MCF 10A (cell line): ENCODE measurements at regions not wholly inside any gene's neighbourhood (a gene's known extent, or its start where the extent isn't known, plus 50 kb on each side); places are given as distances from the start of the nearest gene placed in this dataset.
A peak's percentile ranks its signal among the peaks of the same experiment; 100 is the strongest.

Source experiments
- BruUV-seq: library from RNA; stranded (reverse); fragments of 400-500 nt; replicated peaks from 2 replicates; lab custom pipeline; 2021; lab: Mats Ljungman, UMichigan
- CTCF ChIA-PET: fragments of 300-600 bp; sonication (Branson Sonifier 250); formaldehyde crosslinking; extraction: SDS; loops from one replicate; lab custom pipeline; 2021; ENCODE audit warnings: antibody characterized with exemption, inconsistent platforms; lab: Yijun Ruan, JAX
- POLR2A ChIA-PET: fragments of 300-600, 350-650 bp; sonication (Branson Sonifier 250); formaldehyde crosslinking; extraction: SDS; loops from one replicate; lab custom pipeline; 2020; ENCODE audit warnings: antibody characterized with exemption, inconsistent platforms; lab: Yijun Ruan, JAX
- DNase-seq: peaks from one replicate; pipeline ENCODE4 v3.0.0-alpha.2; 2018; ENCODE audit not compliant: unreplicated experiment
- H3K27ac Mint-ChIP-seq: one replicate; pipeline ENCODE4 v1.8.0; 2022; ENCODE audit warnings: mild to moderate bottlenecking, low read depth, mixed read lengths; ENCODE audit not compliant: unreplicated experiment
- H3K27me3 Mint-ChIP-seq: one replicate; pipeline ENCODE4 v1.8.0; 2022; ENCODE audit warnings: mixed read lengths; ENCODE audit not compliant: insufficient read depth, unreplicated experiment
- H3K36me3 Mint-ChIP-seq: one replicate; pipeline ENCODE4 v1.8.0; 2022; ENCODE audit warnings: mild to moderate bottlenecking, moderate library complexity, mixed read lengths; ENCODE audit not compliant: insufficient read depth, unreplicated experiment
- H3K4me1 Mint-ChIP-seq: one replicate; pipeline ENCODE4 v1.8.0; 2022; ENCODE audit warnings: mixed read lengths; ENCODE audit not compliant: insufficient read depth, unreplicated experiment
- H3K4me3 Mint-ChIP-seq: one replicate; pipeline ENCODE4 v1.8.0; 2022; ENCODE audit warnings: mild to moderate bottlenecking, moderate library complexity, mixed read lengths; ENCODE audit not compliant: unreplicated experiment
- H3K9me3 Mint-ChIP-seq: one replicate; pipeline ENCODE4 v1.8.0; 2022; ENCODE audit warnings: mixed read lengths; ENCODE audit not compliant: unreplicated experiment
- intact Hi-C: fragments of 100-400 bp; cut with micrococcal nuclease; formaldehyde crosslinking; loops from 2 replicates; pipeline ENCODE4 v1.14.1; 2022
- TF ChIP-seq, protein P1 (sequence below): fragments of 200-600 bp; IDR thresholded peaks from one replicate; pipeline ENCODE4 v1.8.0; 2022; ENCODE audit warnings: antibody characterized with exemption, mild to moderate bottlenecking; ENCODE audit not compliant: unreplicated experiment

DNA sequence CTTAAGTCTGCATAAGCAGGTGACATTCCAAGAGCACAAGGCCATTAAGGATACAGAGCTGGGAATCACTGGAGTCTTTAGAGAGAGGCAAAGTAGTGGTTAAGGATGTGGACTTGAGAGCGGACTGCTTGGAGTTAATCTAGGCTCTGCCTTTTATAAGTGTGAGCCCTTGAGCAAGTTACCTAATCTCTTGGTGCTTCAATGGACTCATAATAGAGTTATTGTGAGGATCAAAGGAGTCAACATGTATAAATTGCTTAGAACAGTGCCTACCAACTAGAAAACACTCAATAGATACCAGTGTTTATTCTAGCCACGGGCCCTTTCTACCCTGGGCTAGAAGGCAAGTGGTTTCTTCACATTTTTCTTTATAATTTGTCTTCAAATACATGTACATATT lies 819.4 kb downstream of the NR2F1-AS1 start:
- Mint-ChIP-seq H3K9me3 (peaks cover 7% of the 10 kb centered on the region), H3K27me3 (no peaks in the 10 kb centered on the region), H3K36me3 (no peaks in the 10 kb centered on the region), H3K4me1 (peaks cover 8% of the 10 kb centered on the region), H3K4me3 (no peak overlapping the region), H3K27ac (no peak overlapping the region)
- intact Hi-C loops = no loop called here
- TF ChIP-seq, protein P1, sequence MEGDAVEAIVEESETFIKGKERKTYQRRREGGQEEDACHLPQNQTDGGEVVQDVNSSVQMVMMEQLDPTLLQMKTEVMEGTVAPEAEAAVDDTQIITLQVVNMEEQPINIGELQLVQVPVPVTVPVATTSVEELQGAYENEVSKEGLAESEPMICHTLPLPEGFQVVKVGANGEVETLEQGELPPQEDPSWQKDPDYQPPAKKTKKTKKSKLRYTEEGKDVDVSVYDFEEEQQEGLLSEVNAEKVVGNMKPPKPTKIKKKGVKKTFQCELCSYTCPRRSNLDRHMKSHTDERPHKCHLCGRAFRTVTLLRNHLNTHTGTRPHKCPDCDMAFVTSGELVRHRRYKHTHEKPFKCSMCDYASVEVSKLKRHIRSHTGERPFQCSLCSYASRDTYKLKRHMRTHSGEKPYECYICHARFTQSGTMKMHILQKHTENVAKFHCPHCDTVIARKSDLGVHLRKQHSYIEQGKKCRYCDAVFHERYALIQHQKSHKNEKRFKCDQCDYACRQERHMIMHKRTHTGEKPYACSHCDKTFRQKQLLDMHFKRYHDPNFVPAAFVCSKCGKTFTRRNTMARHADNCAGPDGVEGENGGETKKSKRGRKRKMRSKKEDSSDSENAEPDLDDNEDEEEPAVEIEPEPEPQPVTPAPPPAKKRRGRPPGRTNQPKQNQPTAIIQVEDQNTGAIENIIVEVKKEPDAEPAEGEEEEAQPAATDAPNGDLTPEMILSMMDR = no peak
- CTCF ChIA-PET = no interaction called here
- POLR2A ChIA-PET = no interaction called here
- BruUV-seq = no TSS peak
- no peak for DNase-seq

DNA sequence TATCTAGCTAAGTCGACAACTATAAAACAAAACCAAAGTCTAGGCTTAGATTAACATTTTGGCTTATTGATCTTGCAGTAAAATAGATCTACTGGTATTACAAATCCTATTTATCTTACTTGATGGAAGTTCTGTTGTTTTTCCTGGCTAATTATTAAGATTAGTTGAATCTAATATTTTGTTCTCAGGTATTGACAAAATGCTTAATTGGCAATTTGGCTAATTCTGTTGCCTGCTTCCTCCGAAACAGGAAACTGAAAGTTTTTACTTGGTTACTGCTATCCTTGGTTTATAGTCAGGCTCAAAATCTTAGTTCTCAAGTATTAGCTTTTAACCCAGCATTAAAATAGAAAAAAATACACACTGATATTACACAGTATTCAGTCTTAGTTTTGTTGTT lies 820.5 kb downstream of the NR2F1-AS1 start:
- H3K9me3 Mint-ChIP-seq = peaks cover 7% of the 10 kb centered on the region
- BruUV-seq = no TSS peak
- ChIA-PET CTCF (no interaction called here), POLR2A (interaction anchor here (0.9 kb wide), 1 partner anchor 20 kb away, joined by 4 read pairs; no protein-coding TSS in a partner anchor)
- no peak overlapping the region for H3K27ac Mint-ChIP-seq
- H3K36me3 Mint-ChIP-seq = no peaks in the 10 kb centered on the region
- TF ChIP-seq, protein P1 = no peak
- DNase-seq = no peak
- H3K27me3 Mint-ChIP-seq = no peaks in the 10 kb centered on the region
- peaks cover 8% of the 10 kb centered on the region for H3K4me1 Mint-ChIP-seq
- intact Hi-C loops = no loop called here
- H3K4me3 Mint-ChIP-seq = no peak overlapping the region

DNA sequence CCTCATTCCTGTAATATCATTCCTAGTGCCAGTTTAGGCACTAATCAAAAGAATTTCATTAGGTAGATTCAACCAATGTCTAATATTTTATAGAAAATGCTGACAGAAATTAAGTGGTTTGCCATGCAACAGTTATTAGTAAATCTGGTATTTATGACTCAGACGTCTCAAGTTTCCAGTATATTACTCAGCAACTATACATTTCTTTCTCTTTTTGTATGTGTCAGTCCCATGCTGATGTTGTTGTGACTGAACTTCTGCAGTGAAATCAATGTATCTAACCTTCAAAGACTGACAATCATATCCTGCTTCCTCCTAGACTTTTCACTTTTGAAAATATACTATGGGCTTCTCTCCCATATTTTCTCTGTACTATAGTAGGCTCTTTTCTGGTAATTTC lies 822.5 kb downstream of the NR2F1-AS1 start:
- Mint-ChIP-seq H3K4me3 (no peak overlapping the region), H3K9me3 (peaks cover 7% of the 10 kb centered on the region), H3K36me3 (no peaks in the 10 kb centered on the region), H3K27me3 (no peaks in the 10 kb centered on the region), H3K4me1 (peaks cover 8% of the 10 kb centered on the region), H3K27ac (peak overlapping the region; percentile 7)
- DNase-seq = peak; percentile 46
- intact Hi-C loops = loop anchor here (10.0 kb wide), 1 partner anchor 204 kb away; no protein-coding TSS in a partner anchor
- TF ChIP-seq, protein P1 = no peak
- BruUV-seq = no TSS peak
- CTCF ChIA-PET = interaction anchor here (1.2 kb wide), 1 partner anchor 13 kb away, joined by 3 read pairs; no protein-coding TSS in a partner anchor
- POLR2A ChIA-PET = no interaction called here

DNA sequence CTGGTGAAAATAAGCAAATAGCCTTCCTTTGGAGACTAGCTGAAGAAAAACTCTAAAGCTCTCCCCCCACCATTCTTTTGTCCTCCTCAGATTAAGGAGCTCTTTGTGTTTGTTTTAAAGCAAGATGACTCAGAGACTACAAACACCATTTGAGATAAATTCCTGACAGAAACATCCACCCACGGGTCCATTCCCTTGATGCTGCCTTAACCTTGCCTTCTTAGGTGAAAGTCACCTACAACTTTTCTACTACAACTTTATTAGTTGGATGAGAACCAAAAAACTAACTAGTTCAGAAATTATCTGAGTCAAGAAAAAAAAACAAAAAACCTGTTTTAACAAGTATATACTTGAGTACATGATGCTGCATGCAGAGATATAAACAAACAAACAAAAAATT lies 831.1 kb downstream of the NR2F1-AS1 start:
- Mint-ChIP-seq H3K4me3 (no peak overlapping the region), H3K27ac (peak overlapping the region; percentile 37), H3K4me1 (peaks cover 12% of the 10 kb centered on the region), H3K9me3 (peaks cover 4% of the 10 kb centered on the region), H3K27me3 (no peaks in the 10 kb centered on the region), H3K36me3 (no peaks in the 10 kb centered on the region)
- no TSS peak for BruUV-seq
- TF ChIP-seq, protein P1 = no peak
- DNase-seq = peak; percentile 47
- POLR2A ChIA-PET = no interaction called here
- CTCF ChIA-PET = no interaction called here
- intact Hi-C loops = loop anchor here (10.0 kb wide), 1 partner anchor 195 kb away; no protein-coding TSS in a partner anchor
